HG03354 (cell line): ENCODE measurements at regions not wholly inside any gene's neighbourhood (a gene's known extent, or its start where the extent isn't known, plus 50 kb on each side); places are given as distances from the start of the nearest gene placed in this dataset.
"Not testable (repeated sequence)": the region's sequence is repeated elsewhere in the genome, so short reads cannot be mapped to it uniquely, and the experiment has no call there.

Experiments
- ATAC-seq: cut with Tn5 transposase; IDR thresholded peaks from one replicate; pipeline ENCODE4 v1.9.1; 2021; ENCODE audit warnings: mild to moderate bottlenecking; ENCODE audit not compliant: unreplicated experiment, poor library complexity, severe bottlenecking

- ATAC-seq = no peak
These were observed 1026.2 kb upstream of the ZEB2 start for GRCh38 chr2:145546091-145546490.

- no peak for ATAC-seq
These were observed 1023.9 kb upstream of the ZEB2 start for GRCh38 chr2:145543856-145544255.

GRCh38 chr2:145543155-145543554 lies 1023.2 kb upstream of the ZEB2 start:
- no peak for ATAC-seq

GRCh38 chr2:145541028-145541427 lies 1021.1 kb upstream of the ZEB2 start:
- ATAC-seq = no peak

- ATAC-seq = no peak
These were observed 1018.9 kb upstream of the ZEB2 start for GRCh38 chr2:145538661-145539350.

GRCh38 chr2:145530653-145531052 lies 1010.7 kb upstream of the ZEB2 start:
- no peak for ATAC-seq

GRCh38 chr2:145524836-145525235 lies 1004.9 kb upstream of the ZEB2 start:
- ATAC-seq = no peak

GRCh38 chr2:145524303-145524702 lies 1004.4 kb upstream of the ZEB2 start:
- ATAC-seq = no peak

- ATAC-seq = not testable (repeated sequence)
These were observed 999.3 kb upstream of the ZEB2 start for GRCh38 chr2:145519254-145519653.

- no peak for ATAC-seq
These were observed 992.0 kb upstream of the ZEB2 start for GRCh38 chr2:145511946-145512345.

GRCh38 chr2:145503511-145503910 lies 983.6 kb upstream of the ZEB2 start:
- no peak for ATAC-seq

- ATAC-seq = no peak
These were observed 982.0 kb upstream of the ZEB2 start for GRCh38 chr2:145501920-145502319.

GRCh38 chr2:145495590-145495989 lies 975.7 kb upstream of the ZEB2 start:
- no peak for ATAC-seq

GRCh38 chr2:145494441-145494840 lies 974.5 kb upstream of the ZEB2 start:
- no peak for ATAC-seq

GRCh38 chr2:145488571-145488970 lies 968.7 kb upstream of the ZEB2 start:
- no peak for ATAC-seq

GRCh38 chr2:145484448-145485097 lies 964.7 kb upstream of the ZEB2 start:
- no peak for ATAC-seq

- ATAC-seq = no peak
These were observed 963.9 kb upstream of the ZEB2 start for GRCh38 chr2:145483854-145484253.

GRCh38 chr2:145481334-145481922 lies 961.5 kb upstream of the ZEB2 start:
- no peak for ATAC-seq

- ATAC-seq = no peak
These were observed 944.9 kb upstream of the ZEB2 start for GRCh38 chr2:145464866-145465265.

- ATAC-seq = no peak
These were observed 940.2 kb upstream of the ZEB2 start for GRCh38 chr2:145460112-145460511.
